Keratinocyte (primary cell): ENCODE measurements at regions not wholly inside any gene's neighbourhood (a gene's known extent, or its start where the extent isn't known, plus 50 kb on each side); places are given as distances from the start of the nearest gene placed in this dataset.

Source experiments
- DNase-seq: peaks from one replicate; pipeline ENCODE4 v3.0.0-alpha.2; 2011; ENCODE audit warnings: low read depth, missing footprints, low spot score
- FAIRE-seq: peaks from 2 replicates; lab custom pipeline; 2011; peaks lifted over from hg19 to GRCh38; lab: Jason Lieb, UNC
- H2AFZ ChIP-seq: 2 replicates; pipeline ENCODE4 v1.6.0; 2012; ENCODE audit warnings: low read length, control low read depth, inconsistent platforms; ENCODE audit not compliant: control insufficient read depth
- H3K27ac ChIP-seq: 2 replicates; pipeline ENCODE4 v1.5.1; 2011; ENCODE audit warnings: low read length; ENCODE audit not compliant: control insufficient read depth, insufficient read depth
- H3K27me3 ChIP-seq: 3 replicates; pipeline ENCODE4 v1.6.0; 2011; ENCODE audit warnings: low read length; ENCODE audit not compliant: control insufficient read depth, insufficient read depth; ENCODE audit errors: extremely low read depth
- H3K36me3 ChIP-seq, 2 experiments: 2 replicates in 1 of 2; 3 replicates in 1 of 2; pipeline ENCODE4 v1.5.1; 2011; ENCODE audit warnings: low read length in 2 of 2, mild to moderate bottlenecking in 1 of 2; ENCODE audit not compliant: control insufficient read depth in 2 of 2, insufficient read depth in 2 of 2; ENCODE audit errors: extremely low read depth in 1 of 2
- H3K4me1 ChIP-seq: 3 replicates; pipeline ENCODE4 v1.5.1; 2011; ENCODE audit warnings: low read length; ENCODE audit not compliant: control insufficient read depth, insufficient read depth; ENCODE audit errors: extremely low read depth
- H3K4me2 ChIP-seq: 3 replicates; pipeline ENCODE4 v1.6.0; 2011; ENCODE audit warnings: low read depth, low read length; ENCODE audit not compliant: control insufficient read depth, insufficient read depth; ENCODE audit errors: extremely low read depth
- H3K4me3 ChIP-seq, 3 experiments: fragments of 200-600 bp in 1 of 3; sonication (generic) in 1 of 3; 2 replicates in 2 of 3; 3 replicates in 1 of 3; pipeline ENCODE4 v1.5.1; 2011 to 2016; ENCODE audit warnings: low read length in 3 of 3, mild to moderate bottlenecking in 3 of 3, control low read depth in 2 of 3, inconsistent platforms in 1 of 3, low read depth in 1 of 3, mixed read lengths in 1 of 3, mixed run types in 1 of 3, moderate library complexity in 1 of 3; ENCODE audit not compliant: control insufficient read depth in 2 of 3, insufficient read depth in 2 of 3; ENCODE audit errors: extremely low read depth in 1 of 3
- H3K79me2 ChIP-seq: 2 replicates; pipeline ENCODE4 v1.6.0; 2012; ENCODE audit warnings: low read length; ENCODE audit not compliant: control insufficient read depth, insufficient read depth
- H3K9ac ChIP-seq: 3 replicates; pipeline ENCODE4 v1.6.0; 2011; ENCODE audit warnings: low read length; ENCODE audit not compliant: control insufficient read depth, insufficient read depth; ENCODE audit errors: extremely low read depth
- H3K9me1 ChIP-seq: 3 replicates; pipeline ENCODE4 v1.6.0; 2011; ENCODE audit warnings: low read length; ENCODE audit not compliant: control insufficient read depth, insufficient read depth; ENCODE audit errors: extremely low read depth
- H3K9me3 ChIP-seq: 2 replicates; pipeline ENCODE4 v1.5.1; 2012; ENCODE audit warnings: low read depth, low read length; ENCODE audit not compliant: control insufficient read depth
- H4K20me1 ChIP-seq: 3 replicates; pipeline ENCODE4 v1.6.0; 2011; ENCODE audit warnings: low read length; ENCODE audit not compliant: control insufficient read depth, insufficient read depth; ENCODE audit errors: extremely low read depth
- CTCF ChIP-seq, 3 experiments: IDR thresholded peaks in 1 of 3; conservative IDR thresholded peaks in 1 of 3; optimal IDR thresholded peaks in 1 of 3; 2 replicates in 2 of 3; 3 replicates in 1 of 3; pipeline versions ENCODE3 to v1.5.1; 2011; ENCODE audit warnings: low read length in 3 of 3, mild to moderate bottlenecking in 3 of 3, moderate library complexity in 2 of 3, control low read depth in 1 of 3, inconsistent platforms in 1 of 3; ENCODE audit not compliant: insufficient read depth in 2 of 3; ENCODE audit errors: extremely low read depth in 1 of 3
- EZH2 ChIP-seq: IDR thresholded peaks from one replicate; pipeline ENCODE4 v1.6.1; 2012; ENCODE audit warnings: inconsistent platforms, mild to moderate bottlenecking, low read length, moderate library complexity
- dilution Hi-C: fragments of 300-500 bp; cut with MboI; formaldehyde crosslinking; loops from one replicate; pipeline ENCODE4 v1.7.0; 2020; ENCODE audit warnings: low sequenced_read_pairs; ENCODE audit not compliant: extremely low pct_ligation_motif_present

GRCh38 chr17:43330876-43331639 lies 67.7 kb upstream of the ARL4D start:
- Histone ChIP-seq H3K4me3 (no peak overlapping the region), H3K9me1 (no peaks in the 10 kb centered on the region), H2AFZ (no peak overlapping the region), H3K27me3 (no peaks in the 10 kb centered on the region), H3K9ac (no peak overlapping the region), H3K4me2 (no peak overlapping the region), H4K20me1 (no peaks in the 10 kb centered on the region), H3K27ac (no peak overlapping the region), H3K9me3 (no peaks in the 10 kb centered on the region), H3K79me2 (no peaks in the 10 kb centered on the region), H3K4me1 (peaks cover 4% of the 10 kb centered on the region), H3K36me3 (no peaks in the 10 kb centered on the region)
- TF ChIP-seq EZH2 (no peak), CTCF (optimal IDR thresholded peaks at IDR 0.05 in 1 of 3, IDR thresholded peaks at IDR 0.05 in 1 of 3, conservative IDR thresholded peaks at IDR 0.05 in 1 of 3; ENCODE audit: extremely low read depth in 1 of 3, insufficient read depth in 2 of 3, low read length in 3 of 3) (no peak)
- DNase-seq (no peak), FAIRE-seq (no peak)
- dilution Hi-C loops = no loop called here

- no peak for TF ChIP-seq EZH2
- TF ChIP-seq CTCF (optimal IDR thresholded peaks at IDR 0.05 in 1 of 3, IDR thresholded peaks at IDR 0.05 in 1 of 3, conservative IDR thresholded peaks at IDR 0.05 in 1 of 3; ENCODE audit: extremely low read depth in 1 of 3, insufficient read depth in 2 of 3, low read length in 3 of 3) = no peak
- FAIRE-seq (no peak), DNase-seq (no peak)
- H3K4me1 ChIP-seq = peaks cover 4% of the 10 kb centered on the region
- no peak overlapping the region for H3K4me2 ChIP-seq
- no peaks in the 10 kb centered on the region for H3K9me1 ChIP-seq
- no peaks in the 10 kb centered on the region for H3K36me3 ChIP-seq
- no peaks in the 10 kb centered on the region for H4K20me1 ChIP-seq
- dilution Hi-C loops = no loop called here
- H3K4me3 ChIP-seq = no peak overlapping the region
- H3K9me3 ChIP-seq = no peaks in the 10 kb centered on the region
- H3K79me2 ChIP-seq = no peaks in the 10 kb centered on the region
- no peak overlapping the region for H3K9ac ChIP-seq
- no peaks in the 10 kb centered on the region for H3K27me3 ChIP-seq
- H2AFZ ChIP-seq = no peak overlapping the region
- no peak overlapping the region for H3K27ac ChIP-seq
These were observed 69.6 kb upstream of the ARL4D start for GRCh38 chr17:43329183-43329582.
